GM12878 (cell line): ENCODE measurements at regions not wholly inside any gene's neighbourhood (a gene's known extent, or its start where the extent isn't known, plus 50 kb on each side); places are given as distances from the start of the nearest gene placed in this dataset.
"Not testable (repeated sequence)": the region's sequence is repeated elsewhere in the genome, so short reads cannot be mapped to it uniquely, and the experiment has no call there.

Experiments
- ATAC-seq: fragments of 200-7000 bp; cut with Tn5 transposase; 3 replicates; pipeline ENCODE4 v1.9.1; 2020; ENCODE audit warnings: mild to moderate bottlenecking, moderate library complexity
- BruUV-seq: library from RNA; stranded (reverse); fragments of 400-500 nt; replicated peaks from 2 replicates; lab custom pipeline; 2021; lab: Mats Ljungman, UMichigan
- CTCF ChIA-PET: fragments of 300-600 bp; sonication (Branson Sonifier 250); formaldehyde crosslinking; extraction: SDS; loops from one replicate; lab custom pipeline; 2021; ENCODE audit warnings: inconsistent platforms; lab: Yijun Ruan, JAX
- POLR2A ChIA-PET: fragments of 350-600 bp; formaldehyde crosslinking; extraction: SDS; loops from one replicate; lab custom pipeline; 2021; ENCODE audit warnings: inconsistent platforms; lab: Charles Lee
- RAD21 ChIA-PET: fragments of 300-600 bp; sonication (Branson Sonifier 250); formaldehyde crosslinking; loops from one replicate; lab custom pipeline; 2023; ENCODE audit warnings: antibody characterized with exemption; ENCODE audit not compliant: unreplicated experiment; lab: Charles Lee
- SMC1A ChIA-PET: fragments of 300-600 bp; sonication (Branson Sonifier 250); formaldehyde crosslinking; loops from one replicate; lab custom pipeline; 2023; ENCODE audit not compliant: unreplicated experiment, uncharacterized antibody; lab: Charles Lee
- DNase-seq: peaks from one replicate; pipeline ENCODE4 v3.0.0-alpha.2; 2011; ENCODE audit warnings: low read depth, low spot score
- FAIRE-seq: peaks from 3 replicates; lab custom pipeline; 2011; peaks lifted over from hg19 to GRCh38; lab: Jason Lieb, UNC
- H2AFZ ChIP-seq: 2 replicates; pipeline ENCODE4 v1.6.0; 2011; ENCODE audit warnings: low read depth, low read length, control low read depth; ENCODE audit not compliant: control insufficient read depth
- H3K27ac ChIP-seq: 2 replicates; pipeline ENCODE4 v1.5.1; 2011; ENCODE audit warnings: control low read depth; ENCODE audit not compliant: control insufficient read depth, insufficient read depth
- H3K27me3 ChIP-seq, 2 experiments: replicated peaks in 1 of 2; 2 replicates each; pipeline versions ENCODE4 v1.6.0 to v1.6.1; 2011; ENCODE audit warnings: low read length in 1 of 2; ENCODE audit not compliant: control insufficient read depth in 2 of 2, insufficient read depth in 2 of 2
- H3K36me3 ChIP-seq, 2 experiments: 2 replicates each; pipeline ENCODE4 v1.5.1; 2011; ENCODE audit warnings: low read length in 1 of 2; ENCODE audit not compliant: control insufficient read depth in 2 of 2, insufficient read depth in 2 of 2
- H3K4me1 ChIP-seq: 2 replicates; pipeline ENCODE4 v1.6.1; 2011; ENCODE audit warnings: mild to moderate bottlenecking, low read length, moderate library complexity, mixed read lengths; ENCODE audit not compliant: control insufficient read depth, insufficient read depth
- H3K4me2 ChIP-seq: 2 replicates; pipeline ENCODE4 v1.6.0; 2011; ENCODE audit warnings: control low read depth; ENCODE audit not compliant: control insufficient read depth, insufficient read depth
- H3K4me3 ChIP-seq: fragments of 200-600 bp; sonication (generic); 2 replicates; pipeline ENCODE4 v1.5.1; 2016
- H3K79me2 ChIP-seq: 2 replicates; pipeline ENCODE4 v1.6.0; 2011; ENCODE audit warnings: low read length; ENCODE audit not compliant: control insufficient read depth, insufficient read depth
- H3K9ac ChIP-seq: 2 replicates; pipeline ENCODE4 v1.8.0; 2011; ENCODE audit warnings: low read length, control low read depth, mixed read lengths; ENCODE audit not compliant: control insufficient read depth, insufficient read depth
- H3K9me3 ChIP-seq: replicated peaks from 3 replicates; pipeline ENCODE4 v1.5.1; 2011; ENCODE audit warnings: mild to moderate bottlenecking, low read length; ENCODE audit not compliant: control insufficient read depth, insufficient read depth
- H4K20me1 ChIP-seq: 2 replicates; pipeline ENCODE4 v1.6.0; 2011; ENCODE audit not compliant: control insufficient read depth, insufficient read depth
- FOXK2 ChIP-seq: fragments of 450-650 bp; IDR thresholded peaks from 2 replicates; pipeline ENCODE4 v1.6.1; 2017; ENCODE audit warnings: mild to moderate bottlenecking, moderate library complexity
- NFXL1 ChIP-seq: fragments of 450-650 bp; IDR thresholded peaks from 2 replicates; pipeline ENCODE4 v1.6.1; 2017; ENCODE audit warnings: antibody characterized with exemption, mild to moderate bottlenecking, borderline replicate concordance
- PBX3 ChIP-seq: IDR thresholded peaks from 2 replicates; pipeline ENCODE4 v1.6.1; 2011; ENCODE audit warnings: mild to moderate bottlenecking, low read depth, low read length, moderate library complexity; ENCODE audit not compliant: insufficient replicate concordance
- SMARCA5 ChIP-seq: fragments of 450-650 bp; IDR thresholded peaks from 2 replicates; pipeline ENCODE4 v1.6.1; 2017; ENCODE audit warnings: mild to moderate bottlenecking
- USF2 ChIP-seq: IDR thresholded peaks from 2 replicates; pipeline ENCODE4 v1.6.1; 2011; ENCODE audit warnings: low read depth, low read length, improper control_type of control experiment, borderline replicate concordance
- ZBTB33 ChIP-seq: fragments of 450-650 bp; IDR thresholded peaks from 2 replicates; pipeline ENCODE4 v1.6.1; 2017; ENCODE audit warnings: mild to moderate bottlenecking
- WGBS: methylation state at CpG from one replicate; pipeline ENCODE4 v1.1.6; 2016; ENCODE audit warnings: low lambda C conversion rate; ENCODE audit not compliant: insufficient replicate concordance, insufficient coverage; ENCODE audit errors: missing lambda C conversion rate; 5-methylcytosine and 5-hydroxymethylcytosine counted together
- in situ Hi-C: fragments of 300-500 bp; cut with MboI; formaldehyde crosslinking; loops from 9 replicates; pipeline ENCODE4 v1.14.3; 2018; ENCODE audit warnings: mixed read lengths
- intact Hi-C: fragments of 100-400 bp; cut with micrococcal nuclease; formaldehyde crosslinking; loops from one replicate; pipeline ENCODE4 v1.14.2; 2022; ENCODE audit not compliant: unreplicated experiment

- TF ChIP-seq PBX3 = no peak
- TF ChIP-seq NFXL1 = no peak
- TF ChIP-seq SMARCA5 = no peak
- TF ChIP-seq FOXK2 = no peak
- no peak for TF ChIP-seq ZBTB33
- no peak for TF ChIP-seq USF2
- TF ChIP-seq, all 136 proteins: peak for 0
These were observed 174.4 kb upstream of the SPHKAP start (continued) for GRCh38 chr2:228355897-228356296.

GRCh38 chr2:228352980-228353379 lies 171.5 kb upstream of the SPHKAP start:
- H3K36me3 ChIP-seq, RAD21 ChIA-PET, BruUV-seq, H2AFZ ChIP-seq, ATAC-seq, H3K4me1 ChIP-seq, CTCF ChIA-PET, POLR2A ChIA-PET, H3K27me3 ChIP-seq, in situ Hi-C loops, H4K20me1 ChIP-seq, SMC1A ChIA-PET, H3K27ac ChIP-seq, FAIRE-seq, H3K9ac ChIP-seq, DNase-seq, H3K4me3 ChIP-seq, H3K4me2 ChIP-seq, H3K9me3 ChIP-seq, H3K79me2 ChIP-seq, intact Hi-C loops: not testable (repeated sequence)
- 49% methylated on average over 12 of the region's 12 CpGs for WGBS
